Sigmoid colon (tissue), 4 donors: ENCODE measurements at regions not wholly inside any gene's neighbourhood (a gene's known extent, or its start where the extent isn't known, plus 50 kb on each side); places are given as distances from the start of the nearest gene placed in this dataset.

Experiments
- CTCF ChIP-seq, 4 experiments: fragments of 450-650 bp in 3 of 4; fragments of 200-600 bp in 1 of 4; IDR thresholded peaks; one replicate each; pipeline ENCODE4 v1.5.1; 2016 to 2019; ENCODE audit warnings: antibody characterized with exemption in 4 of 4, mild to moderate bottlenecking in 3 of 4, moderate library complexity in 2 of 4
- EP300 ChIP-seq, 4 donors: sonication (generic); formaldehyde crosslinking; IDR thresholded peaks; one replicate each; pipeline ENCODE4 v1.6.1; 2017; ENCODE audit warnings: antibody characterized with exemption in 4 of 4
- POLR2A ChIP-seq, 2 donors: fragments of 450-650 bp; IDR thresholded peaks; one replicate each; pipeline ENCODE4 v1.6.1; 2016; ENCODE audit warnings: antibody characterized with exemption in 2 of 2, mild to moderate bottlenecking in 2 of 2, moderate library complexity in 2 of 2
- POLR2AphosphoS5 ChIP-seq, 4 donors: sonication (generic); formaldehyde crosslinking; IDR thresholded peaks; one replicate each; pipeline ENCODE4 v1.6.1; 2017; ENCODE audit warnings: antibody characterized with exemption in 4 of 4

- TF ChIP-seq CTCF (IDR thresholded peaks at IDR 0.05) (no peak), POLR2A (IDR thresholded peaks at IDR 0.05) (no peak), EP300 (IDR thresholded peaks at IDR 0.05) (no peak), POLR2AphosphoS5 (IDR thresholded peaks at IDR 0.05) (peak in 1 of 4 donors; percentile 14)
Measured at GRCh38 chr15:39432912-39433348, 147.9 kb upstream of the THBS1 start.
